Uterus (tissue), 3 donors: ENCODE measurements at regions not wholly inside any gene's neighbourhood (a gene's known extent, or its start where the extent isn't known, plus 50 kb on each side); places are given as distances from the start of the nearest gene placed in this dataset.

Experiments
- DNase-seq, 2 donors: peaks; one replicate each; pipeline ENCODE4 v3.0.0-alpha.2; 2019 to 2020
- H3K27ac ChIP-seq, 2 donors: fragments of 200-600 bp; sonication (generic); 1 replicate in 1 of 2; 2 replicates in 1 of 2; pipeline ENCODE4 v1.5.1; 2016 to 2018
- H3K27me3 ChIP-seq, 2 donors: fragments of 200-600 bp; sonication (generic); one replicate each; pipeline ENCODE4 v1.5.1; 2018 to 2019; ENCODE audit warnings: control low read depth in 1 of 2
- H3K36me3 ChIP-seq, 2 donors: fragments of 200-600 bp; sonication (generic); one replicate each; pipeline ENCODE4 v1.5.1; 2019; ENCODE audit warnings: control low read depth in 1 of 2
- H3K4me1 ChIP-seq, 2 donors: fragments of 200-600 bp; sonication (generic); one replicate each; pipeline ENCODE4 v1.5.1; 2018 to 2019; ENCODE audit warnings: control low read depth in 1 of 2
- H3K4me3 ChIP-seq, 2 donors: fragments of 200-600 bp; sonication (generic); 1 replicate in 1 of 2; 2 replicates in 1 of 2; pipeline ENCODE4 v1.5.1; 2018 to 2019; ENCODE audit warnings: mild to moderate bottlenecking in 1 of 2
- H3K9me3 ChIP-seq, 2 donors: fragments of 200-600 bp; sonication (generic); one replicate each; pipeline ENCODE4 v1.5.1; 2019; ENCODE audit warnings: control low read depth in 1 of 2
- POLR2A ChIP-seq, 2 donors: fragments of 450-650 bp; IDR thresholded peaks; one replicate each; pipeline ENCODE4 v1.6.1; 2016; ENCODE audit warnings: antibody characterized with exemption in 2 of 2, mild to moderate bottlenecking in 1 of 2, moderate library complexity in 1 of 2
- intact Hi-C: fragments of 100-400 bp; cut with DNase I; formaldehyde crosslinking; loops from one replicate; pipeline ENCODE4 v1.15.1; 2023; ENCODE audit warnings: low total_unique reads
- TF ChIP-seq, protein P1 (sequence below), 4 experiments: fragments of 200-600 bp in 2 of 4; fragments of 450-650 bp in 2 of 4; sonication (generic) in 2 of 4; IDR thresholded peaks; one replicate each; pipeline ENCODE4 v1.5.1; 2016 to 2019; ENCODE audit warnings: antibody characterized with exemption in 4 of 4, mild to moderate bottlenecking in 2 of 4, moderate library complexity in 1 of 4
- donor health status: DM: yes; HTN: yes; CAD: no.

DNA sequence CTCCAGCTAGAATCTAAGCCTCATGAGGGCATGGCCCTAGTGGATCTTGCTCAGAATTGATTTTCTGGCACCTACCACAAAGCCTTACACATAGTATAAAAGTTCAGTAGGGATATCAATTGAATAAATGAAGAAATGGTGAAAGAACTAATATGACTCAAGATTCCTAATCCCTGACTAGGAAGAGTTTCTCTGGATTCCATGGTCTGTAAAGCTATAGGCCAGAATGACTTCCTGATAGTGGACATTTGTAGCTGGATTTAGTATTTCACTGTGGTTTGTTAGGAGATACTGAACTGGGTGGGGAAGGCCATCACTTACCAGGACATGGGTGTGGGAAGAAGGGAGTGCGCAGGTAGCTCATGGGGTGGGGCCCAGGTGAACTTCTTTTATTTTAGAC, 168.9 kb downstream of the RAP2B start:
- TF ChIP-seq, protein P1, sequence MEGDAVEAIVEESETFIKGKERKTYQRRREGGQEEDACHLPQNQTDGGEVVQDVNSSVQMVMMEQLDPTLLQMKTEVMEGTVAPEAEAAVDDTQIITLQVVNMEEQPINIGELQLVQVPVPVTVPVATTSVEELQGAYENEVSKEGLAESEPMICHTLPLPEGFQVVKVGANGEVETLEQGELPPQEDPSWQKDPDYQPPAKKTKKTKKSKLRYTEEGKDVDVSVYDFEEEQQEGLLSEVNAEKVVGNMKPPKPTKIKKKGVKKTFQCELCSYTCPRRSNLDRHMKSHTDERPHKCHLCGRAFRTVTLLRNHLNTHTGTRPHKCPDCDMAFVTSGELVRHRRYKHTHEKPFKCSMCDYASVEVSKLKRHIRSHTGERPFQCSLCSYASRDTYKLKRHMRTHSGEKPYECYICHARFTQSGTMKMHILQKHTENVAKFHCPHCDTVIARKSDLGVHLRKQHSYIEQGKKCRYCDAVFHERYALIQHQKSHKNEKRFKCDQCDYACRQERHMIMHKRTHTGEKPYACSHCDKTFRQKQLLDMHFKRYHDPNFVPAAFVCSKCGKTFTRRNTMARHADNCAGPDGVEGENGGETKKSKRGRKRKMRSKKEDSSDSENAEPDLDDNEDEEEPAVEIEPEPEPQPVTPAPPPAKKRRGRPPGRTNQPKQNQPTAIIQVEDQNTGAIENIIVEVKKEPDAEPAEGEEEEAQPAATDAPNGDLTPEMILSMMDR (IDR thresholded peaks at IDR 0.05): no peak
- no peak for TF ChIP-seq POLR2A (IDR thresholded peaks at IDR 0.05)
- no peak for DNase-seq
- H3K36me3 ChIP-seq: no peaks in the 10 kb centered on the region
- H3K27me3 ChIP-seq: no peaks in the 10 kb centered on the region
- H3K27ac ChIP-seq: no peak overlapping the region
- H3K9me3 ChIP-seq: no peaks in the 10 kb centered on the region
- H3K4me1 ChIP-seq: no peaks in the 10 kb centered on the region
- intact Hi-C loops: no loop called here
- no peak overlapping the region for H3K4me3 ChIP-seq

DNA sequence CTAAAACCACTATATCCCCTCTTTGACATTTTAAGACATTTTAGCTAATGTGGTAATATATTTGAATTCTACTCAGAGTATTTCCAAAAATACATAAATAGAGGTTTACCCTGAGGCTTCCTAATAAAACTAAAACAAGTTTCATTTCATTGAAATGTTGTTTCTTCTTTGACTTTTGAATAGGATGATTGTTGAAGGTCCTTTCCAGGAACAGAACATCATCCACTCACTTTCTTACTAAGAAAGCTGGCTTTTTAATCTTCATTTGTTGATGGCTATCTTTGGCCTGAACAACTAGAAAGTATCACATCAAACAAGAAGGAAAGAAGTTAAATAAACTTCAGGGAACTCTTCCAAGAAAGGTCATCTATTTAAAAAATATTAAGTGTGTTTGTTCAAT, 169.7 kb downstream of the RAP2B start:
- no peak overlapping the region for H3K4me3 ChIP-seq
- H3K27me3 ChIP-seq: no peaks in the 10 kb centered on the region
- TF ChIP-seq, protein P1 (IDR thresholded peaks at IDR 0.05): no peak
- TF ChIP-seq POLR2A (IDR thresholded peaks at IDR 0.05): no peak
- H3K4me1 ChIP-seq: no peaks in the 10 kb centered on the region
- H3K9me3 ChIP-seq: no peaks in the 10 kb centered on the region
- no peak overlapping the region for H3K27ac ChIP-seq
- intact Hi-C loops: no loop called here
- no peak for DNase-seq
- no peaks in the 10 kb centered on the region for H3K36me3 ChIP-seq

DNA sequence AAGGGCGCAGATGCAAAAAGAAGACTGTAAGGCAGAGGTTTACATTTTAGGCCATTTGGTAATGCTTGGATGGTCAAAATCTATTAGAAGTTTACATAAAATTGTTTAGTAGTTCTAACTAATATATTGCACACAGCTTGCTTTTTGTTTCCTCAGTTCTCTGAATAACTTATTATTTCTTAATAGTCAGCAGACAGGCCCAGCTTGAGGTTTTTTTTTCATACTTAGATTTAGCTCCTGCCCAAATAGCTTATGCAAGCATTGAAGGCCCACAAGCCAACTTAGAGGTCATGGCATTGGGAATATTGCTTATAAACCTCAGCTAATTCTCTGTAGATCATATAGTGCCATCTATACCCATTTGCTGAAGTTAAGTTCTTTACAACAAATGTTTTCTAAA, 172.5 kb downstream of the RAP2B start:
- Histone ChIP-seq H3K9me3 (no peaks in the 10 kb centered on the region), H3K27me3 (no peaks in the 10 kb centered on the region), H3K4me1 (no peaks in the 10 kb centered on the region), H3K36me3 (no peaks in the 10 kb centered on the region), H3K4me3 (no peak overlapping the region), H3K27ac (no peak overlapping the region)
- TF ChIP-seq, protein P1 (IDR thresholded peaks at IDR 0.05): no peak
- no peak for TF ChIP-seq POLR2A (IDR thresholded peaks at IDR 0.05)
- intact Hi-C loops: no loop called here
- DNase-seq: no peak

DNA sequence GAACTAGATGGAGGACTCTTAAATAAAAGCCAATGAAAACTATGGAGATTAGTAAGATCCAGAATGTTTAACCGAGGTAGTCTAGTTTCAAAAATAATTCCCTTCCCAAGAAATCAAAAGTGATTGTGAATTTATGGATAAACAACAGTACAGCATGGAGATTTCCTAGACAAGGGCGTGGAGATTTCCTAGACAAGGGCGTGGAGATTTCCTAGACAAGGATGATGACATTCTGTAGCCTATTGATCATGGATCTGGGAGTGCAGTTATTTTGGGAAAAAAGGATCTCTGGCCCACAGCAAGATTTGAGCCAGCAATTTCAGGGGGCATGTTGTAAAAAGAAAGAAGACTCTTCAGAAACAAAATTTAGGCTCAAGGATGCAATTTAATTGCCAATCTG, 175.3 kb downstream of the RAP2B start:
- H3K4me3 ChIP-seq: no peak overlapping the region
- H3K27ac ChIP-seq: no peak overlapping the region
- no peaks in the 10 kb centered on the region for H3K27me3 ChIP-seq
- no peak for DNase-seq
- intact Hi-C loops: no loop called here
- H3K36me3 ChIP-seq: no peaks in the 10 kb centered on the region
- H3K9me3 ChIP-seq: no peaks in the 10 kb centered on the region
- no peaks in the 10 kb centered on the region for H3K4me1 ChIP-seq
- TF ChIP-seq, protein P1 (IDR thresholded peaks at IDR 0.05): no peak
- no peak for TF ChIP-seq POLR2A (IDR thresholded peaks at IDR 0.05)

DNA sequence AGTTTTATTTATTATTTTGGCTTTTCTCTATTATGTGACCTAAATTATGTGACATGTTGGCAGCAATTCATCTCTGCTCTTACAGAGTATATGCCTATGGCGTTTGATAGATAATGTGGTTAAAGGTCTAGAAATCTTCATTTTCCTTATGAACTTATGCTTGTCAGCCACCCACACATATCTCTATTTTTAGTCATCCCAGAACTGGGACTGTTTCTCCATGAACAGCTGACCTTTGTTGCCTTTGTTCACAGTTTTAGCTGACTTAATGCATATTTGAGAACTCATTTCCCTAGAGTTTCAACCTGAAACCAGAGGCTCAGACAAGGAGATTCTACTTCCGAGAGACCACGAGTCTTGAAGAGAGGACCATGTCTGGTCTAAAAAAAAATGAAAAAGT, 176.5 kb downstream of the RAP2B start:
- Histone ChIP-seq H3K4me3 (no peak overlapping the region), H3K9me3 (no peaks in the 10 kb centered on the region), H3K27ac (peak overlapping the region in 1 of 2 donors; percentile 43), H3K4me1 (no peaks in the 10 kb centered on the region), H3K27me3 (no peaks in the 10 kb centered on the region), H3K36me3 (no peaks in the 10 kb centered on the region)
- intact Hi-C loops: no loop called here
- DNase-seq: no peak
- TF ChIP-seq POLR2A (IDR thresholded peaks at IDR 0.05): no peak
- TF ChIP-seq, protein P1 (IDR thresholded peaks at IDR 0.05): no peak
